Pancreas (tissue), 10 donors: ENCODE measurements at regions not wholly inside any gene's neighbourhood (a gene's known extent, or its start where the extent isn't known, plus 50 kb on each side); places are given as distances from the start of the nearest gene placed in this dataset.

ENCODE experiments used
- ATAC-seq, 4 donors: fragments of 200-7000 bp; cut with Tn5 transposase; one replicate each; pipeline versions ENCODE4 v1.8.0 to v1.9.1; 2020; ENCODE audit warnings: mild to moderate bottlenecking in 4 of 4, moderate library complexity in 4 of 4
- DNase-seq, 6 donors: peaks; one replicate each; pipeline ENCODE4 v3.0.0-alpha.2; 2020
- FAIRE-seq: peaks from 2 replicates; lab custom pipeline; 2012; peaks lifted over from hg19 to GRCh38; lab: Jason Lieb, UNC
- H3K27ac ChIP-seq, 4 donors: fragments of 200-600 bp; sonication (generic); 1 replicate in 3 of 4; 2 replicates in 1 of 4; pipeline versions ENCODE4 v1.5.0 to v1.8.0; 2020
- H3K27me3 ChIP-seq, 4 donors: fragments of 200-600 bp; one replicate each; pipeline ENCODE4 v1.8.0; 2021
- H3K36me3 ChIP-seq, 3 donors: fragments of 200-600 bp; sonication (generic) in 1 of 3; one replicate each; pipeline versions ENCODE4 v1.5.0 to v1.8.0; 2020 to 2021
- H3K4me1 ChIP-seq, 3 donors: fragments of 200-600 bp; one replicate each; pipeline ENCODE4 v1.8.0; 2021
- H3K4me3 ChIP-seq, 4 donors: fragments of 200-600 bp; sonication (generic) in 2 of 4; one replicate each; pipeline versions ENCODE4 v1.5.0 to v1.8.0; 2020 to 2021
- H3K9me3 ChIP-seq, 4 donors: fragments of 200-600 bp; one replicate each; pipeline ENCODE4 v1.8.0; 2021
- CTCF ChIP-seq, 4 donors: fragments of 200-600 bp; sonication (generic) in 3 of 4; IDR thresholded peaks; one replicate each; pipeline versions ENCODE4 v1.5.0 to v1.8.0; 2021; ENCODE audit warnings: antibody characterized with exemption in 4 of 4
- WGBS, 2 donors: extraction: QIAGEN DNeasy Blood & Tissue Kit; methylation state at CpG; one replicate each; pipeline ENCODE4 v1.1.7; 2013; 5-methylcytosine and 5-hydroxymethylcytosine counted together
- intact Hi-C, 3 donors: fragments of 100-400 bp; cut with DNase I; formaldehyde crosslinking; loops; one replicate each; pipeline versions ENCODE4 v1.11.1 to v1.14.2; 2022
- donor health status: healthy with polysubstance abuse.
- donor health status: DM: no; HTN: no; CAD: no; lungs with moderate emphysema.
- donor health status: DM: no; HTN: no; CAD: no.
- donor health status: control.
- donor health status: control.
- donor health status: Bipolar disorder and iron deficiency.
- donor health status: DM: yes; HTN: yes; CAD: no.
- donor health status: DM: no; HTN: no; CAD: no.
- donor health status: DM: no; HTN: no; CAD: no.
- donor health status: DM: yes; HTN: yes; CAD: no.

GRCh38 chr6:170226647-170227046, 64.2 kb downstream of the DLL1 start:
- FAIRE-seq (no peak), ATAC-seq (peak in 3 of 4 donors; percentile 0 to 12 (median 6)), DNase-seq (peak in 3 of 6 donors; percentile 43 to 76 (median 48))
- Histone ChIP-seq H3K4me1 (peaks cover 30 to 51% (median 39%) of the 10 kb centered on the region in 3 donors), H3K4me3 (no peak overlapping the region), H3K27ac (peak overlapping the region; percentile 80 to 83 (median 81)), H3K27me3 (no peaks in the 10 kb centered on the region), H3K9me3 (no peaks in the 10 kb centered on the region), H3K36me3 (no peaks in the 10 kb centered on the region)
- no peak for TF ChIP-seq CTCF (IDR thresholded peaks at IDR 0.05)
- 64 to 68% methylated on average over 9 of the region's 9 CpGs for WGBS, 2 donors
- intact Hi-C loops, result loop anchor here in 1 of 3 donors (5.0 kb wide), 1 partner anchor 41 kb away; no protein-coding TSS in a partner anchor

GRCh38 chr6:170225852-170226417, 64.9 kb downstream of the DLL1 start:
- no peaks in the 10 kb centered on the region for H3K9me3 ChIP-seq
- FAIRE-seq, result no peak

GRCh38 chr6:170224694-170225660, 65.9 kb downstream of the DLL1 start:
- peaks cover 30 to 51% (median 39%) of the 10 kb centered on the region in 3 donors for H3K4me1 ChIP-seq
- TF ChIP-seq CTCF (IDR thresholded peaks at IDR 0.05), result no peak
- DNase-seq (peak; percentile 78 to 94 (median 89)), ATAC-seq (peak; percentile 68 to 81 (median 74)), FAIRE-seq (no peak)
- no peaks in the 10 kb centered on the region for H3K27me3 ChIP-seq
- intact Hi-C loops, result loop anchor here in 1 of 3 donors (5.0 kb wide), 1 partner anchor 42 kb away; no protein-coding TSS in a partner anchor
- no peaks in the 10 kb centered on the region for H3K36me3 ChIP-seq
- peak overlapping the region; percentile 52 to 81 (median 75) for H3K27ac ChIP-seq
- no peaks in the 10 kb centered on the region for H3K9me3 ChIP-seq
- no peak overlapping the region for H3K4me3 ChIP-seq
- whole genome bisulfite sequencing, 2 donors, result 25 to 29% methylated on average over 23 of the region's 23 CpGs

More at GRCh38 chr6:170225852-170226417, 64.9 kb downstream of the DLL1 start:
- Histone ChIP-seq H3K4me3 (no peak overlapping the region), H3K27ac (peak overlapping the region; percentile 80 to 83 (median 81)), H3K36me3 (no peaks in the 10 kb centered on the region), H3K27me3 (no peaks in the 10 kb centered on the region), H3K4me1 (peaks cover 30 to 51% (median 39%) of the 10 kb centered on the region in 3 donors)
- TF ChIP-seq CTCF (IDR thresholded peaks at IDR 0.05), result no peak
- ATAC-seq (peak; percentile 54 to 67 (median 60)), DNase-seq (peak; percentile 62 to 93 (median 87))
- intact Hi-C loops, result loop anchor here in 1 of 3 donors (5.0 kb wide), 1 partner anchor 41 kb away; no protein-coding TSS in a partner anchor
- 38 to 39% methylated on average over 22 of the region's 22 CpGs for WGBS, 2 donors

GRCh38 chr6:170223718-170224693, 66.9 kb downstream of the DLL1 start:
- Histone ChIP-seq H3K4me1 (peaks cover 26 to 51% (median 39%) of the 10 kb centered on the region in 3 donors), H3K4me3 (no peak overlapping the region), H3K36me3 (no peaks in the 10 kb centered on the region), H3K27me3 (no peaks in the 10 kb centered on the region), H3K9me3 (no peaks in the 10 kb centered on the region), H3K27ac (peak overlapping the region in 3 of 4 donors; percentile 52 to 81 (median 80))
- no peak for ATAC-seq
- FAIRE-seq, result no peak
- intact Hi-C loops, result no loop called here
- peak in 2 of 6 donors; percentile 18 to 53 for DNase-seq
- TF ChIP-seq CTCF (IDR thresholded peaks at IDR 0.05), result no peak
- 92 to 93% methylated on average over 24 to 25 of the region's 25 CpGs for WGBS, 2 donors
